Endothelial cell of umbilical vein (primary cell): ENCODE measurements at regions not wholly inside any gene's neighbourhood (a gene's known extent, or its start where the extent isn't known, plus 50 kb on each side); places are given as distances from the start of the nearest gene placed in this dataset.

ENCODE experiments used
- CTCF ChIP-seq, 2 donors: IDR thresholded peaks; 1 replicate in 1 of 2; 2 replicates in 1 of 2; pipeline ENCODE4 v1.5.1; 2011; ENCODE audit warnings: low read length in 2 of 2, mild to moderate bottlenecking in 2 of 2, moderate library complexity in 2 of 2, control low read depth in 1 of 2, inconsistent platforms in 1 of 2, low read depth in 1 of 2; ENCODE audit not compliant: insufficient read depth in 1 of 2; ENCODE audit errors: extremely low read depth in 1 of 2
- EZH2 ChIP-seq: IDR thresholded peaks from 2 replicates; pipeline ENCODE4 v1.6.1; 2012; ENCODE audit warnings: borderline replicate concordance, low read depth, mild to moderate bottlenecking, moderate library complexity, low read length, inconsistent platforms; ENCODE audit not compliant: severe bottlenecking
- FOS ChIP-seq: IDR thresholded peaks from 2 replicates; pipeline ENCODE4 v1.6.1; 2011; ENCODE audit warnings: mild to moderate bottlenecking, low read length, moderate library complexity, borderline replicate concordance; ENCODE audit not compliant: insufficient read depth
- GATA2 ChIP-seq: IDR thresholded peaks from 2 replicates; pipeline ENCODE4 v1.7.0; 2011; ENCODE audit warnings: low read depth, mild to moderate bottlenecking, moderate library complexity, mixed read lengths, low read length; ENCODE audit not compliant: insufficient read length, insufficient read depth
- MAX ChIP-seq: IDR thresholded peaks from 2 replicates; pipeline ENCODE4 v1.6.1; 2011; ENCODE audit not compliant: insufficient read depth, insufficient read length
- MYC ChIP-seq: IDR thresholded peaks from one replicate; pipeline ENCODE4 v1.6.1; 2011; ENCODE audit warnings: mild to moderate bottlenecking, low read depth, low read length
- POLR2A ChIP-seq: IDR thresholded peaks from 2 replicates; pipeline ENCODE4 v1.6.1; 2012; ENCODE audit warnings: low read depth, mild to moderate bottlenecking, control low read depth, low read length
- POLR2AphosphoS5 ChIP-seq: IDR thresholded peaks from 2 replicates; pipeline ENCODE4 v1.6.1; 2012; ENCODE audit warnings: low read depth, mild to moderate bottlenecking, control low read depth, low read length, moderate library complexity; ENCODE audit not compliant: insufficient read depth

GRCh38 chr5:121415270-121415669 lies 436.4 kb upstream of the FTMT start:
- TF ChIP-seq CTCF (IDR thresholded peaks at IDR 0.05; ENCODE audit: extremely low read depth in 1 of 2, insufficient read depth in 1 of 2, low read depth in 1 of 2, low read length in 2 of 2) (no peak), POLR2A (no peak), FOS (no peak), EZH2 (no peak), POLR2AphosphoS5 (no peak), GATA2 (no peak), MAX (no peak), MYC (no peak)
